C4-2B (cell line): ENCODE measurements at regions not wholly inside any gene's neighbourhood (a gene's known extent, or its start where the extent isn't known, plus 50 kb on each side); places are given as distances from the start of the nearest gene placed in this dataset.

ENCODE experiments used
- H3K27ac ChIP-seq: fragments of 450-650 bp; 2 replicates; pipeline ENCODE4 v1.5.1; 2017
- CTCF ChIP-seq: fragments of 450-650 bp; conservative IDR thresholded peaks from 2 replicates; pipeline ENCODE4 v1.5.1; 2017; ENCODE audit warnings: mild to moderate bottlenecking
- ZFX ChIP-seq: fragments of 450-650 bp; IDR thresholded peaks from 2 replicates; pipeline ENCODE4 v1.6.1; 2017

- TF ChIP-seq CTCF (no peak), ZFX (no peak)
- no peak overlapping the region for H3K27ac ChIP-seq
These were observed 182.4 kb upstream of the CXXC4 start for GRCh38 chr4:104677116-104677515.

DNA sequence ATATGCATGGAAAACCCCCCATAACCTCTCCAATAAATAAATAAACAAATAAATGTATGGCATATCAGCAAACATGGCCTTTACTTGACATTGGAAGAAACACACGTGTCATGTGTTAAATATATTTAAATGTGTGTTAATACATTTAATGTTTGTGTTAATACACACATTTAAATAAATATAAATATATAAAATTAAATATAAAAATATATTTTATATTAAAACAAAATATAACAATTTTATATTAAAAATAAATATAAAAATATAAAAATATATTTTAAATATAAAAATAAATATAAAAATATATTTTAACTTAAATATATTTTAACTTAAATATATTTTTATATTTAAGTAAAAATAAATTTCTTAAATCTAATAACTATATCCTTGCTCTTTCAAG is 187.6 kb upstream of the CXXC4 start:
- H3K27ac ChIP-seq: no peak overlapping the region
- TF ChIP-seq ZFX (no peak), CTCF (no peak)

- no peak overlapping the region for H3K27ac ChIP-seq
- no peak for TF ChIP-seq ZFX
- TF ChIP-seq CTCF: peak; percentile 75
These were observed 199.0 kb upstream of the CXXC4 start for GRCh38 chr4:104693601-104694201.

GRCh38 chr4:104716584-104716983 is 221.9 kb upstream of the CXXC4 start:
- no peak overlapping the region for H3K27ac ChIP-seq
- TF ChIP-seq CTCF (no peak), ZFX (no peak)

DNA sequence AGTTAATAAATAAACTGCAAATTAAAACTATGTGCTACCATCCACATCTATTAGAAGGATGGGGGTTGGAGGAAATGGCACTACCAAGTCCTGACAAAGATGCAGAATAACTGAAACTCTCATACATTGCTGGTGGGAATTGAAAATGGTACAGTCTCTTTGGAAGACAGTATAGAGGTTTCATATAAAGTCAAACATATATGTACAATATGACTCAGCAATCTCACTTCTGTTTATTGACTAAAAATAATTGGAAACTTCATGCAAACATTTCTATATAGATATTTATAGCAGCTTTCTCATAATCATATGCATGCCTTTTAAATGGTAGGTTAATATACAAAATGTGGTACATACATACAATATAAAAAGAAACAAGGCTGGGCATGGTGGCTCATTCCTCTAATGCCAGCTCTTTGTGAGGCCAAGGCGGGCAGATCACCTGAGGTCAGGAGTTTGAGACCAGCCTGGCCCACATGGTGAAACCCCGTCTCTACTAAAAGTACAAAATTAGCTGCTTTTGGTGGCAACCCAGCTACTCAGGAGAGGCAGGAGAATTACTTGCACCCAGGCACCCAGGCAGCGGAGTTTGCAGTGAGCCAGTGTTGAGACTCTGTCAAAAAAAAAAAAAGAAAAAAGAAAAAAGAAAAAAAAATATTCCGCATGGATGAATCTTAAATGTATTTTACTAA is 225.0 kb upstream of the CXXC4 start:
- TF ChIP-seq ZFX (no peak), CTCF (no peak)
- H3K27ac ChIP-seq: no peak overlapping the region

DNA sequence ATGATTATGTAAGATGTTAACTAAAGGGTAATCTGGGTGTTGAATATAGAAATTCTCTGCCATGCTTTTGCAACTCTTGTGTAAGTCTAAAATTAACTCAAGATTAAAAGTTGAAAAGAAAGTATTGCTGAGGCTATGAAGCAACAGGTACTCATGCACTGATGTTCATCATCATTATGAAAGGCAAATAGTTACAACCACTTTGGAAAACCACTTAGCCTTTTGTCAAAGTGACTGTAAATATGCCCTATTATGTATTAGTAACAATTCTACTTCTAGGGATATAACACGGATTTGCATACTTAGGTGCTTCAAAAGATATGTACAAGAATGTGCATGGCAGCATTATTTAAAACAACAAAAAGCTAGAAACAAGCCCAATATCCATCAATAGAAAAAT is 227.8 kb upstream of the CXXC4 start:
- no peak overlapping the region for H3K27ac ChIP-seq

More for the DNA sequence above, 227.8 kb upstream of the CXXC4 start:
- no peak for TF ChIP-seq CTCF
- TF ChIP-seq ZFX: no peak
